Amygdala (tissue), 56 donors: ENCODE measurements at regions not wholly inside any gene's neighbourhood (a gene's known extent, or its start where the extent isn't known, plus 50 kb on each side); places are given as distances from the start of the nearest gene placed in this dataset.

Experiments used
- DNase-seq, 56 donors: peaks; one replicate each; lab custom pipeline; 2025; lab: John Stamatoyannopoulos, UW

DNA sequence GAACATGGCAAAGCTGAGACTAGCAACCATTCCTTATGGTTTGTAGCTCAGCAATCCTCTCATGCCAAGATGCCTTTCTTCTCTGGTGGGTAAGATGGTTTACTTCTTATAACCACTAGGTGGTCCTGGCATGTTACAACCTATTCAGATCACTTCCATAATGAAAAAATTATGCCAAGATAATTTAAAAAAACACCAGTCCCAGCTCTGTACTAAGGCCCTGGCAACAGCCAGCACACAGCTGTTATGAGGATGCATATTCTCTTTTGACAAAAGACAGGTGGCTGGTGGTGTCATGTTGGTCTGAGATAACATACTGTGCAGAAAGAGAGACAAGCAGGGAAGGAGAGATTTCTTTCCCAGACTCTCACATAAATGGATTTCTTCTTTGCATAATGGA lies 65.7 kb upstream of the FRMD4B start:
- no peak for DNase-seq

DNA sequence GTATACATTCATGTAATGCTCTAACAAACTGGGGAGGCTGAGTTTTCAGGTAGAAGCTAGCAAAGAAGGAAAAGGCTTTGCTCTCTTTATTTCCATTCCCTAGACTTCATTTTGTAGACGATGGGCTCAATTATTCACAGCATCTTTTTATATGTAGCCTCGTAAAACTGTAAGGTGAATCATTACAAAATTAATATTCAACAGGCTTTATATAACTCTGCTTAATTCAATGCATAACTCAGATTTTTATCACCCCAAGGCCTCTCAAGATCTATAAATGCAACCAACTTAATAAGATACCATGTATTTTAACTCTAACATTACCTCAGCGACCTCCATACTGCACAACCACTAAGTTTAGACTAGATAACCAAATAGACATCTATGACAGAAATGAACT lies 63.0 kb upstream of the FRMD4B start:
- DNase-seq: no peak

DNA sequence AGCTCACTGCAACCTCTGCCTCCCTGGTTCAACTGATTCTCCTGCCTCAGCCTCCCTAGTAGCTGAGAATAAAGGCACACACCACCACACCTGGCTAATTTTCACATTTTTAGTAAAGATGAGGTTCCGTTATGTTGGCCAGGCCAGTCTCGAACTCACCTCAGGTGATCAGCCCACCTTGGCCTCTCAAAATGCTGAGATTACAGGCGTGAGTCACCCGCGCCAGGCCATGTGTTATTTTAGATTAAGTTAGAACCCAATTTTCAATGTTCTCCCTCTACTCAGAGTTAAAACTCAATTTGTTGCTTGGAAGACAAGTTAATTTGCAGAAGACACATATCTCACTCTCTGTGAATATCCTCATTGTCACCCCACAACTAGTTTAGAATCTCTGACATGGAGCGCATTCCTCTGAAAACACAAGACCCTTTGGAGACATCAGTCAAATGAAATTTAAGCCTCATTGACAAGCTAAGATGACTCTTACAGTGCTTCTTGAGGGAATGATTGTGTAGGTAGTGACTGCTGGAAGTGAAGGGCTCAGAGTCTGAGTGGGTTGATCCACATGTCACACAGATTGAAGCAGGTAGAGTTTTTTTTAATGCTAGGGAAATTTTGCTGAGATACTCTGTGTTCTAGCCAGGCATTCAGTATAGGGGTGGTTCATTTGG lies 60.6 kb upstream of the FRMD4B start:
- no peak for DNase-seq

DNA sequence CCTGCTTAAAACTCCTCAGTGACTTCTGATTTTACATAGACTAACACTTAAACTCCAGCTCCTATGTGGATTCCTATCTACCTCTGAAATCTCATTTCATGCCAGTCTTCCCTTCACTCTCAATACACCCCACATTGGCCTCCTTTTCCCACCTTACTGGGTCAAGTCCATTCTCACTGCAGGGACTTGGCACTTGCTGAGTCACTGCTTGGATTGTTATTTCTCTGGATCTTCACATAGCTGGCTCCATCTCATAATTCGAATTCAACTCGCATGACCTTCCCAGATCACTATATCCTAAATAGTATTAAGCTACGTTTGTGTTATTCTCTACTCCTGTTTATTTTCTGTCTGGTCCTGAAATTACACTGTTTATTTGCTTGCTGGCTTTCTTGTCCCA lies 59.6 kb upstream of the FRMD4B start:
- DNase-seq: no peak

DNA sequence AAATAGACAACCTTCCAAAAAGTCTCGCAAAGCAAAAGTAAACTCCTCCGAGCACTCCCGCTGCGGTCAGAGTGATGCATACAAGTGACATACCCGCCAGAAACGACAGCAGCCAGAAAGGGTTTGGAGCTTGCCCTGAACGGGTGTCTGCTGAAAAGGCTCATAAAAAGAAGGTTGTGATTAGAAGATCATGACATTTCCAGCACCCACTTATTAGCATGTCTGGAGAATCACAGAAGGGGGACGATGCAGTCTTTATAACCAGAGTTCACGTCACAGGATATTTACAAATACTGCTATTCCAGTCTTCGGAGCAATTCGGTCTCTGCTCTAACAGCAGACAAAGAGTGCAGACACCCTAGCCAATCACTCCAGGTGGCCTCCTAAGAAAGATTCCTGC lies 59.1 kb upstream of the FRMD4B start:
- DNase-seq: peak in 3 of 56 donors; percentile 12 to 17 (median 15)

DNA sequence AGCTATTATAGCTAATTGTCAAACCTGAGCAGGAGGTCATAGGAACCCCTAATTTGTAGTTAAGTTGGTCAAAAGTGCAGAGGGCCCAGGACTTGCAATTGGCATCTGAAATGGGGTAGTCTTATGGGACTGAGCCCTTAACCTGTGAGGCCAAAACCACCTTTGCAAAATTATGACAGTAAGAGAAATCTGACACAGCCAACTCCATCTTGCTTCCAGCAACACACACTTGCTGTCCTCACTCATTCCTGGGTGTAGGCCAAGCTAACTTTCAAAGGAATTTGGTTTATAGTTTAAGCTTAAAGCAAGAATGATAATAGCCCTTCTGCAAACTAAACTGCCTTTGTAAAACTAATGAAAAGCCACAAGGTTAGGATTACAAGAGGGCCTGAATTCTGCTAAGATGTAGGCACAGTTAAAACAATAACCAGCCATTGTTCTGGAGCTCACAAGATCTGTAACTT lies 57.6 kb upstream of the FRMD4B start:
- no peak for DNase-seq

DNA sequence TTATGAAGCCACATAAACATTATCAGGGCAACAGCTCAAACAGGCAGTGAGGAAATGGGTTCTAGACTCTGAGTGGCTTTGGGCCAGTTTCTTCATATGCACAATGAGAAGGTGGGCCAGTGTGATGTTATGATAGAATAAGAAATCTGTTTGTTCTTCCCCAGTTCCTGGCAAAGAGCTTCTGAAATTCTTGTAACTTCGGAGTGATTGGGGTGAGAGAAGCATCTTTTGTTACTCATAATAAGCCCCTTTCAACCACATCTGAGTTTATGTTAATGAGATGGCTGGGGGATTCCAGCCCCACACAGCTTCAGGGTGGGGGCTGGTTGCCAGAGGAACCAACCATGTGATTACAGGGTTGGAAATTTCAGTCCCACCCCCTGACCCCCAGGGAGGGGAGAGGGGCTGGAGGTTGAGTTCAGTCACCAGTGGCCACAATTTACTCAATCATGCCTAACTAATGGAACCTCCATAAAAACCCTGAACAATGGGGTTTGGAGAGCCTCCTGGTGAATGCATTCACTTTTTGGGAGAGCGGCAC lies 57.0 kb upstream of the FRMD4B start:
- no peak for DNase-seq

DNA sequence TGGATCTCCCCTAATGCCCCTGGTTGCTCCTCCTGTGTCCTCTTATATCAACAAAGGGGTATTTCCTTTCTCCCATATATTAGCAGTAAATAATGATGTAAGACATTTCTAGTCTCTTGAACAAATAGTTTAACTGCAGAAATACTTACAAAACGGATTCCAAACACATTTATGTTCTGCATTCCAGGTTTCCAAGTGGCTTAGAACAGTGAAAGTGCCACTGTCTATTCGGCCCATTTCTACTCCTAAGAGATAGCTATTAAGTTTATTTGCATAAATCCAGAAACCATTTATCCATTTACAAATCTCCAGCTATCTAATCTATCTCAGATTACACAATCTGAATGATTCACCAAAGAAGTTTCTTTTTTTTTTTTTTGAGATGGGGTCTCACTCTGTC lies 55.8 kb upstream of the FRMD4B start:
- no peak for DNase-seq

DNA sequence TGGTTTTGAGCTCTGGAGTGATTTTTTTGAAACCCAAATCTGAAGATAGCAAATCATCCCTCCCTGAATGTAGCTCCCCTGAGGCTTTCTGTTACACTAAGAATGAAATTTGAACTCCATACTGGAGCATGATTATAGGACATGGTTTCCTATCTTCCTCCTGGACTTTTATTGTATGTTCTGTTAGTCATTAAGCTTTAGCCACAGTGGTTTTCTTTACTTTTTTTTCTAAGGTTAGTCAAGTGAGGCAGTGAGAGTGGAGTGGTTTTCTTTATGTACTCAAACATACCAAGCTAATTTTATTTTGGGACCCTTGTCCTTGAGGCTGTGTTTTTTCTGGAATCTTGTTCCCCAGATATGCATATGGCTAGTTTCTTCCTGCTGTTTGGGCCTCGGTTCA lies 55.2 kb upstream of the FRMD4B start:
- no peak for DNase-seq

DNA sequence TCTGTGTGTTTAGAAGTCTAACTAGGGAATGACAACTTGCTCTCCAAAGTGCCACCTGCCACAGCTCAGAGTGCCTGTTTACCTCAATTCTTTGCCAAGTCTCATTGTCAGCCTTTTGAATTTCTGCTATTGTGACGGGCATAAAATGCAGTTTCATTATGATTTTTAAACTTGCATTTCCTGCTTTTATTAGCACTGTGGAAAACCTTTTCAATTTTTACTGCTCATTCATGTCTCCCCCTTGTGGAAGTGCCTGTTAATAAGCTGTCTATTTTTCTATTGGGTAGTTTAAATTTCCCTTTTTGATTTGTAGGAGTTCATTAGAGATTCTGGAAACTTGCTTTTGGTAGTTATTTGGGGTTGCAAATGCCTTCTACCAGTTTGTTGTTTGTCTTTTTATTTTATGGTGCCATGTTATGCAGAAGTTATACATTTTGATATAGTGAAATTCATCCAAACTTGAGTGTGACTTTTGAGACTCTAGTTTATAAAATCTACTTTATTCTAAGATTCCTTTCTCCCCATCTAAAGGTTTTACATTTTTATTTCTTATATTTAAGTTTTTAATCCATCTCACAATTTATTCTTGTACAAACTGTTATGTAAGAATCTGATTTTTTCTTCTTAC lies 53.9 kb upstream of the FRMD4B start:
- no peak for DNase-seq

DNA sequence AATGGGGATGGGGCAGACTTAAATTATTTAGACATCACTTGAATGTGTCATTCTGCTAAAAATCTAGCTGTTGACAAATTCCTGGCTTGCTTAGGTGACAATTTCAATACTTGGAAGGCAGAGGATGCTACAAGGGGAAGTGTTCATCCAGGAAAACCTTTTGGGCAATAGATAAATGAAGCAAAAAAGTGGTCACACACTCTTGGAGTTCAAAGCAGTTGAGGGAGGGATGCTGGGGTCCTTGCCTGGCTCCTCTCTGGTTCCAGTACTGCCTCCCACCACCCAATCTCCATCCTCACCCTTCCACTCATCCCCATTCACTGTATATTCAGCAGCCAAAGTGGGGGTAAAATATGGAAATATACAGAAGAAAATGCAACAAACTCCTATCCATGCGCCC lies 52.6 kb upstream of the FRMD4B start:
- no peak for DNase-seq

DNA sequence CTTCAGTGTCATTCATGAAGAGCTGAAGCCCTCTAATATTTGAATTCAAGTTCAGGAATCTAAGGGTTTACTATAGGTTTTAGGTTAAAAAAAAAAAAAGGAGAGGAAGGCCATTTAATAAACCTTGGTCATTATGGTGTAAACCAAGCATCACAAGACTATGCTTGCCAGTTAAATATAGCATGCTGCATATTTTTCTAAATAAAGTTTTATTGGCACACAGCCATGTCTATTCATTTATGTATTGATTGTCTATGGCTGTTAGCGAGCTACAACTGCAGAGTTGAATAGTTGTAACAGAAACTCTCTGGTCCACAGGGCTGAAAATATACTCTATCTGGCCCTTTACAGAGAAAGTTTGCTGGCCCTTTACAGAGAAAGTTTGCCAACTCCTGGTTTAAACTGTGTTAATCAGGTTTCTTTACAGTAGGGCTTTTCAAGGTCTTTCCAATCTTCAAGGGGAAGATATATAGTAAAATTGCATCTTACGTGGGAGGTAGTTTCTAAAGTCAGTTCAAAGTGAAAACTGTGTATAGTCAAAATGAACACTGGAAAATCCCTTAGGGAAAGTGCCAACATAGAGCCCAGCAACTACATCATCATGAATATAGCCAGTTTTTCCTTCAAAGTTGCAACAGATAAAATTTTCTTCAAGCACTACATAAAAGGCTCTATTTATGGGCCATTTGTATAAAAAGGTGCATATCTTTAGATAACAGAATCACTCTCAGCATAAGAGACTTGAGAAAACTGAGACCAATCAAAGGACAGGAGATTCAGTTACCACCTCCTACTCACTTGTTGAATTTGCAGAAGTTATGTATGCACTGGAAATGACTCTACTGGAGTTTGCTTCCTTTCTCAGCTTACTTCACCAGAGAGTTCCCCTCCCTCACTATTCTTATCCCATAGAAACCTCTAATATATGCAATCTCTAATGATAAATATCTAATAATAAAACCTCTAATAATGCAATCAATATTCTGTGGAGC lies 49.7 kb upstream of the FRMD4B start:
- no peak for DNase-seq
